Smooth muscle cell (in vitro differentiated cells): ENCODE measurements at regions not wholly inside any gene's neighbourhood (a gene's known extent, or its start where the extent isn't known, plus 50 kb on each side); places are given as distances from the start of the nearest gene placed in this dataset.

Experiments
- DNase-seq: peaks from one replicate; lab custom pipeline; 2025; ENCODE audit not compliant: unreplicated experiment; lab: John Stamatoyannopoulos, UW
- H2AFZ ChIP-seq: fragments of 200-600 bp; sonication (generic); 2 replicates; pipeline ENCODE4 v1.6.0; 2016; ENCODE audit warnings: antibody characterized with exemption, low read depth, mild to moderate bottlenecking
- H3F3A ChIP-seq: fragments of 200-600 bp; sonication (generic); 2 replicates; pipeline ENCODE4 v1.6.0; 2017; ENCODE audit warnings: antibody characterized with exemption, low read depth
- H3K27ac ChIP-seq: fragments of 200-600 bp; sonication (generic); 2 replicates; pipeline ENCODE4 v1.5.1; 2016; ENCODE audit warnings: low read depth, mild to moderate bottlenecking
- H3K27me3 ChIP-seq: fragments of 200-600 bp; sonication (generic); 2 replicates; pipeline ENCODE4 v1.6.1; 2016; ENCODE audit warnings: low read depth, mild to moderate bottlenecking
- H3K36me3 ChIP-seq: fragments of 200-600 bp; sonication (generic); 2 replicates; pipeline ENCODE4 v1.5.1; 2016; ENCODE audit warnings: low read depth
- H3K4me1 ChIP-seq: fragments of 200-600 bp; sonication (generic); 2 replicates; pipeline ENCODE4 v1.5.1; 2016; ENCODE audit warnings: low read depth
- H3K4me2 ChIP-seq: fragments of 200-600 bp; sonication (generic); 2 replicates; pipeline ENCODE4 v1.6.0; 2016; ENCODE audit warnings: mild to moderate bottlenecking
- H3K4me3 ChIP-seq: fragments of 200-600 bp; sonication (generic); 2 replicates; pipeline ENCODE4 v1.5.1; 2016; ENCODE audit warnings: mild to moderate bottlenecking
- H3K79me2 ChIP-seq: fragments of 200-600 bp; sonication (generic); 2 replicates; pipeline ENCODE4 v1.6.0; 2016; ENCODE audit warnings: low read depth, mild to moderate bottlenecking
- H3K9ac ChIP-seq: fragments of 200-600 bp; sonication (generic); 2 replicates; pipeline ENCODE4 v1.6.0; 2016; ENCODE audit warnings: low read depth
- H3K9me3 ChIP-seq: fragments of 200-600 bp; sonication (generic); replicated peaks from 2 replicates; pipeline ENCODE4 v1.5.1; 2016; ENCODE audit warnings: low read depth
- H4K20me1 ChIP-seq: fragments of 200-600 bp; sonication (generic); 2 replicates; pipeline ENCODE4 v1.6.0; 2016; ENCODE audit warnings: low read depth
- WGBS: methylation state at CpG from one replicate; pipeline ENCODE4 v1.1.7; 2016; ENCODE audit warnings: low lambda C conversion rate; 5-methylcytosine and 5-hydroxymethylcytosine counted together
- TF ChIP-seq, protein P1 (sequence below): fragments of 200-600 bp; sonication (generic); IDR thresholded peaks from 2 replicates; pipeline ENCODE4 v1.5.1; 2017; ENCODE audit warnings: borderline replicate concordance, mild to moderate bottlenecking, antibody characterized with exemption; ENCODE audit not compliant: insufficient read depth, poor library complexity, severe bottlenecking

DNA sequence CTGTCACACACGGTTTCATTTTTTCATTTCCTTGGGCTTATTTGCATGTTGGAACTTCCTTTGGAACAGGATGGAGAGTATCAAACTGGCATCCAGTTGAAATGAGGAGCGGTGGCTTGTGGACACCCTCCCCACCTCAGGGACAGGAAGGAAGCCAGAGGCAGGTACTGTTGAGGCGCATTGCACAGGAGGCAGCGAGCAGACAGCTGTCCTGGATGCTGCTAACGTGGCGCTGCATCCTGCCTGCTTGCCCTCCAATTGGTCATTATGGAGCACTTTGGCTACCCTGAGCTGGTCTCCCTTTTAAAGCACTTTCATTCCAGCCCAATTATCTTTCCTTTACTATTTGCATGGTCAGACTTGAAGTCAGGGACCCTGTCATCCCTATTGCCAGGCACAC is 80.7 kb upstream of the ITGA4 start:
- H2AFZ ChIP-seq: no peak overlapping the region
- H3K4me1 ChIP-seq: no peaks in the 10 kb centered on the region
- DNase-seq: no peak
- no peaks in the 10 kb centered on the region for H4K20me1 ChIP-seq
- H3K27ac ChIP-seq: no peak overlapping the region
- no peak overlapping the region for H3K4me3 ChIP-seq
- TF ChIP-seq, protein P1, sequence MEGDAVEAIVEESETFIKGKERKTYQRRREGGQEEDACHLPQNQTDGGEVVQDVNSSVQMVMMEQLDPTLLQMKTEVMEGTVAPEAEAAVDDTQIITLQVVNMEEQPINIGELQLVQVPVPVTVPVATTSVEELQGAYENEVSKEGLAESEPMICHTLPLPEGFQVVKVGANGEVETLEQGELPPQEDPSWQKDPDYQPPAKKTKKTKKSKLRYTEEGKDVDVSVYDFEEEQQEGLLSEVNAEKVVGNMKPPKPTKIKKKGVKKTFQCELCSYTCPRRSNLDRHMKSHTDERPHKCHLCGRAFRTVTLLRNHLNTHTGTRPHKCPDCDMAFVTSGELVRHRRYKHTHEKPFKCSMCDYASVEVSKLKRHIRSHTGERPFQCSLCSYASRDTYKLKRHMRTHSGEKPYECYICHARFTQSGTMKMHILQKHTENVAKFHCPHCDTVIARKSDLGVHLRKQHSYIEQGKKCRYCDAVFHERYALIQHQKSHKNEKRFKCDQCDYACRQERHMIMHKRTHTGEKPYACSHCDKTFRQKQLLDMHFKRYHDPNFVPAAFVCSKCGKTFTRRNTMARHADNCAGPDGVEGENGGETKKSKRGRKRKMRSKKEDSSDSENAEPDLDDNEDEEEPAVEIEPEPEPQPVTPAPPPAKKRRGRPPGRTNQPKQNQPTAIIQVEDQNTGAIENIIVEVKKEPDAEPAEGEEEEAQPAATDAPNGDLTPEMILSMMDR: no peak
- H3K4me2 ChIP-seq: no peak overlapping the region
- WGBS: 93% methylated on average over 6 of the region's 6 CpGs
- H3K9ac ChIP-seq: no peak overlapping the region
- peaks cover 4% of the 10 kb centered on the region for H3F3A ChIP-seq
- H3K27me3 ChIP-seq: no peaks in the 10 kb centered on the region
- H3K36me3 ChIP-seq: no peaks in the 10 kb centered on the region
- no peaks in the 10 kb centered on the region for H3K9me3 ChIP-seq
- H3K79me2 ChIP-seq: no peaks in the 10 kb centered on the region

DNA sequence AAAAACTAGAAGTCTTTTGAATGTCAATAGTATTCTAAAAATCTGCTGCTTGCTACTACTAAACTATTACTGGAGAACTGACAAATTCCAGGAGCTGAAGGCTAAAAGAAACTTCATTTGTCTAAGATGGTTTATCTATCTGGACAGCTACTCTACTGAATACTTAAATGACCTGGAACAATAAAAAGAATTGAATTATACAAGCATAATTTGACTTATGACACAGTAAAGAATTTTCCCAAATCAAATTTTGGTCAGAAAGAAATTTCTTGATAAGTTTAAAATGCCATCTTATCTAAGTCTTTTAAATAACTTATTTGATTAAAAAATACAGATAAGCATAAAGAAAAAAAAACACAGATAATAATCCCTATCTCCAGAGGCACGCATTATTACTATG is 80.2 kb upstream of the ITGA4 start:
- H3K4me2 ChIP-seq: no peak overlapping the region
- H3K27ac ChIP-seq: no peak overlapping the region
- no peaks in the 10 kb centered on the region for H3K27me3 ChIP-seq
- no peaks in the 10 kb centered on the region for H3K36me3 ChIP-seq
- DNase-seq: no peak
- peaks cover 3% of the 10 kb centered on the region for H3F3A ChIP-seq
- H4K20me1 ChIP-seq: no peaks in the 10 kb centered on the region
- H3K4me1 ChIP-seq: no peaks in the 10 kb centered on the region
- no peaks in the 10 kb centered on the region for H3K79me2 ChIP-seq
- H2AFZ ChIP-seq: no peak overlapping the region
- 96% methylated on average over 1 of the region's 1 CpG for WGBS
- no peaks in the 10 kb centered on the region for H3K9me3 ChIP-seq
- no peak overlapping the region for H3K4me3 ChIP-seq
- TF ChIP-seq, protein P1: no peak
- no peak overlapping the region for H3K9ac ChIP-seq

DNA sequence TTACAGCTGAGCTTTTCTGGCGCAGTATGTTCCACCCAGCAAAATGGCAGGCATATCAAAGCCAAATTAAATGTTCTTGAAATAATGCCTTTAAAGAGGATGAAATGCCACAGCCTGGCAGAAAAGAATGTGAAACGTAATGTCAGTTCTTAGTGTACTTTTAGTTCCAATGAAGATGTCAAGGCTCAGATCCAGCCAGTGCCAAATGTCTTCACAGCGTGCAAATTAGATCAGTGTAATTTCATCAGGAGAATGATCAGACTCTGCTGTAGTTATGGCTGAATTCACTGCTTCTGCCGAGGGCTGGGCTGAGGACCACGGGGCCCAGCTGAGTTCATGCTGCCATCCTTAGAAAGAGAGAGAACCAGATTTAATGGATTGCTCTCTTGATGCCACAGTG is 78.7 kb upstream of the ITGA4 start:
- Histone ChIP-seq H2AFZ (no peak overlapping the region), H3F3A (no peaks in the 10 kb centered on the region), H3K27me3 (no peaks in the 10 kb centered on the region), H3K9ac (no peak overlapping the region), H3K4me1 (no peaks in the 10 kb centered on the region), H4K20me1 (no peaks in the 10 kb centered on the region), H3K4me2 (no peak overlapping the region), H3K79me2 (no peaks in the 10 kb centered on the region), H3K27ac (no peak overlapping the region), H3K36me3 (no peaks in the 10 kb centered on the region), H3K9me3 (no peaks in the 10 kb centered on the region), H3K4me3 (no peak overlapping the region)
- DNase-seq: no peak
- TF ChIP-seq, protein P1: no peak
- WGBS: 93% methylated on average over 5 of the region's 5 CpGs

DNA sequence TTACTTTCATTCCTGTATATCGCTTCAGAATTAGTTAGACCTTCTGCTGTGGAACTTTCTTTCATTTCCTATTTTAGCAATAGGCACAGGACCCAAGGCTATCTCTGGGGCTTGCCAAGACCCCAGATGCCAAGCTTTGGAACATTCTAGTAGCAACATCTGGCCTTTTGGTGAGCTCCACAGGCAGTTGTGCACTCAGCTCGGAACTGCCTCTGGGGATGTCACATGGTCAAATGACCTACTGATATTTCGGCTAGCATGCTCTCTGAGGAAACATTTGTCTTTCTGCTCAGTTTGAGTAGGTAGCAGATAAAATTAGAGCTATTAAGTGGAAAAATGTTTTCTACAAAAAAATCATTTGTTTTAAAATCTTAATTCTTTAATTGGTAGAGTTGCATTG is 76.6 kb upstream of the ITGA4 start:
- no peak overlapping the region for H3K4me3 ChIP-seq
- no peaks in the 10 kb centered on the region for H3K79me2 ChIP-seq
- H3K4me2 ChIP-seq: no peak overlapping the region
- H3K9ac ChIP-seq: no peak overlapping the region
- TF ChIP-seq, protein P1: no peak
- H3K27ac ChIP-seq: no peak overlapping the region
- WGBS: 88% methylated on average over 3 of the region's 3 CpGs
- no peaks in the 10 kb centered on the region for H4K20me1 ChIP-seq
- no peaks in the 10 kb centered on the region for H3K27me3 ChIP-seq
- no peak overlapping the region for H2AFZ ChIP-seq
- no peaks in the 10 kb centered on the region for H3F3A ChIP-seq
- no peak for DNase-seq
- no peaks in the 10 kb centered on the region for H3K36me3 ChIP-seq
- H3K9me3 ChIP-seq: no peaks in the 10 kb centered on the region
- H3K4me1 ChIP-seq: no peaks in the 10 kb centered on the region
